ENCODE measurements at regions not wholly inside any gene's neighbourhood (a gene's known extent, or its start where the extent isn't known, plus 50 kb on each side); places are given as distances from the start of the nearest gene placed in this dataset.

GRCh38 chr6:137652961-137653705 is 158.9 kb upstream of the OLIG3 start:
- no peaks in the 10 kb centered on the region for H3K9me3 ChIP-seq
- DNase-seq (no peak), ATAC-seq (no peak), FAIRE-seq (no peak)
- no peaks in the 10 kb centered on the region for H3K36me3 ChIP-seq
- intact Hi-C loops (cut with DNase I) = no loop called here
- no peak overlapping the region for H3K27ac ChIP-seq
- peaks cover 7 to 17% (median 14%) of the 10 kb centered on the region in 3 donors for H3K4me1 ChIP-seq
- 97 to 98% methylated on average over 3 of the region's 3 CpGs for WGBS, 2 donors
- TF ChIP-seq CTCF (IDR thresholded peaks at IDR 0.05) = no peak
- no peak overlapping the region for H3K4me3 ChIP-seq
- H3K27me3 ChIP-seq = no peaks in the 10 kb centered on the region

- Histone ChIP-seq H3K9me3 (no peaks in the 10 kb centered on the region), H3K4me3 (no peak overlapping the region), H3K36me3 (no peaks in the 10 kb centered on the region), H3K4me1 (peaks cover 6 to 12% (median 9%) of the 10 kb centered on the region in 3 donors), H3K27ac (no peak overlapping the region), H3K27me3 (no peaks in the 10 kb centered on the region)
- 98 to 99% methylated on average over 3 of the region's 3 CpGs for WGBS, 2 donors
- no peak for TF ChIP-seq CTCF (IDR thresholded peaks at IDR 0.05)
- ATAC-seq (no peak), DNase-seq (no peak), FAIRE-seq (no peak)
- intact Hi-C loops (cut with DNase I) = no loop called here
These were observed 159.5 kb upstream of the OLIG3 start for GRCh38 chr6:137653706-137654059.

GRCh38 chr6:137654365-137654981 is 160.3 kb upstream of the OLIG3 start:
- ATAC-seq = no peak
- intact Hi-C loops (cut with DNase I) = no loop called here
- 40 to 55% methylated on average over 1 of the region's 1 CpG for WGBS, 2 donors

GRCh38 chr6:137655291-137655690 is 161.1 kb upstream of the OLIG3 start:
- WGBS, 2 donors = 87% methylated on average over 2 of the region's 2 CpGs
- DNase-seq = no peak
- no peaks in the 10 kb centered on the region for H3K36me3 ChIP-seq
- no peak overlapping the region for H3K27ac ChIP-seq
- H3K4me1 ChIP-seq = peaks cover 3 to 13% (median 4%) of the 10 kb centered on the region in 3 donors
- ATAC-seq = no peak
- no peaks in the 10 kb centered on the region for H3K27me3 ChIP-seq
- TF ChIP-seq CTCF (IDR thresholded peaks at IDR 0.05) = no peak
- no peak overlapping the region for H3K4me3 ChIP-seq
- no peaks in the 10 kb centered on the region for H3K9me3 ChIP-seq
- FAIRE-seq = no peak
- intact Hi-C loops (cut with DNase I) = no loop called here

More at GRCh38 chr6:137654365-137654981, 160.3 kb upstream of the OLIG3 start:
- peaks cover 3 to 13% (median 5%) of the 10 kb centered on the region in 3 donors for H3K4me1 ChIP-seq
- DNase-seq = no peak
- no peaks in the 10 kb centered on the region for H3K27me3 ChIP-seq
- FAIRE-seq = no peak
- H3K36me3 ChIP-seq = no peaks in the 10 kb centered on the region
- H3K9me3 ChIP-seq = no peaks in the 10 kb centered on the region
- TF ChIP-seq CTCF (IDR thresholded peaks at IDR 0.05) = no peak
- no peak overlapping the region for H3K27ac ChIP-seq
- no peak overlapping the region for H3K4me3 ChIP-seq

- 97 to 100% methylated on average over 4 of the region's 4 CpGs for WGBS, 2 donors
- FAIRE-seq = no peak
- H3K27me3 ChIP-seq = no peaks in the 10 kb centered on the region
- no peak for ATAC-seq
- intact Hi-C loops (cut with DNase I) = no loop called here
- no peak for DNase-seq
- no peaks in the 10 kb centered on the region for H3K36me3 ChIP-seq
- no peak for TF ChIP-seq CTCF (IDR thresholded peaks at IDR 0.05)
- peak overlapping the region in 1 of 4 donors; percentile 70 for H3K27ac ChIP-seq
- no peak overlapping the region for H3K4me3 ChIP-seq
- H3K4me1 ChIP-seq = peaks cover 10 to 19% (median 11%) of the 10 kb centered on the region in 3 donors
- H3K9me3 ChIP-seq = no peaks in the 10 kb centered on the region
These were observed 162.5 kb upstream of the OLIG3 start for GRCh38 chr6:137656735-137657134.
